CD4-positive, alpha-beta T cell treated with Interleukin-10 for 1 hour (primary cell): ENCODE measurements at regions not wholly inside any gene's neighbourhood (a gene's known extent, or its start where the extent isn't known, plus 50 kb on each side); places are given as distances from the start of the nearest gene placed in this dataset.
A peak's percentile ranks its signal among the peaks of the same experiment; 100 is the strongest.

Experiments
- DNase-seq: peaks from one replicate; pipeline ENCODE4 v3.0.0-alpha.2; 2020

GRCh38 chr10:88113232-88113631 lies 249.8 kb downstream of the PTEN start:
- no peak for DNase-seq

GRCh38 chr10:88113657-88114272 lies 250.3 kb downstream of the PTEN start:
- no peak for DNase-seq

- DNase-seq = peak; percentile 43
Measured at GRCh38 chr10:88114368-88114767, 250.9 kb downstream of the PTEN start.

DNA sequence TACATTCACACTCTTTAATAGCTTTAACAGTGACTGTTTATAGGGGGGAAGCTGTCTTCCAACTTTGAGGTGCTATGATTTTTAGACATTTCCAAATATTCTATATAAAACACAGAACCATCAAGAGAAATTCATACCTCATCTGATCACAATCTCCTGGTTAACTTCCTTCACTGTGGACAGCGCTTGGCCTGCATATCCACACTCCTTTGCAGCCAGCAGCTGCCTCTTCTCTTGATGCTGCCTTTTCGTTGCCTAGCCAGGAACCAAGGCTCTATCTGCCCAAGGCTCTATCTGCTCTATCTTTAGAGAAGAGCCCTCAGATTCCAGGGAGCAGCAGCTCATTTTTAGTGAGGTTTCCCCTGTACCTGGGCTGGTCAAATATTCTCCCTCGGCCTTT lies 252.0 kb downstream of the PTEN start:
- DNase-seq = no peak

- DNase-seq = no peak
Measured at GRCh38 chr10:88115968-88116367, 252.5 kb downstream of the PTEN start.

DNA sequence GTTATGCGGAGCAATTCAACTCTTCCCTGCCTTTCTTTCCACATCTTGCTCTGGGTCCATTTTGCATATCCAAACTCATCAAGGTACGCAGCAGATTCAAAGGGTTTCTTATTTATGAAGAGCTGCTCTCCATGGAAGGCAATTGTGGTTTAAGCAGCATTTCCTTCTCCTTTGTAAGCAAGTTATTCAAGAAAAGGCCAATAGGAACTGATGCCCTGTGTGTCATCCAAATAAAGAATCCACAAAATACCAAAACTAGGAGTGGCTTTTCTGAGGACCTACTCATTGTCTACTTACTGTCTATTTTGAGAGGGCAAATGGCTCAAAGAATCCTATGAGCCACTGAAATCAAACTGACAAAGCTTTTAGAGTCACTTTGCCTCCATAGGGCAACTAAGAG lies 253.1 kb downstream of the PTEN start:
- no peak for DNase-seq

DNA sequence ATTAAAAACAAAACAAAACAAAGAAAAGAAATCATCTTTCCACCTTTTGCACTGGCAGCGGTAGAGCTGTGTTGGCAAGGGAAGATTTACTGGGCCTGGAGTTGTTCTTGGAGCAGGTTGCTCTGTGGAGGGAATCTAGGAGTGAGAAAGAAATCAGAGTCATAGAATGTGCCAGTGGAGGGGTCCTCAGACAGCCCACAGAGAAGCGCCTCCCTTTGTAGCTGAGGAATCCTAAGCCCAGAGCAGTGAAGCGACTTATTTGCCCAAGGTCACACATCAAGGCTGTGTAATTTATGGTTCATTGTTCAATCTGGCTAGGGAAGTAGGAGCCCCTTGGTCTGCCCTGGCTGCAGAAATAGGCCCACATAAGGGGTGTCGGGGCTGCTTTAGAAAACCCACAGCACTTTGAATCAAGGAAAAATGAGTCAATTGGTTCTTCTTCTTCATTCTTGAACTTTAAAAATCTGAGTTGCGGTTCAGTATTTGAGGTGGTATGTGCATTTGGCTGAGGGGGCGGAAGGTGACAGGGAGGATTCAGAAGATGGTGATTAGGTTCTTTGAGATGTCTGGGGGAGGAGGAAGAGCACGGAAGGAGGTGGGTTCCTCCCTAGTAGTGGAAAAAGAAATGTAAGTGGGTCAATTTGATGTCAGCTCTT lies 253.7 kb downstream of the PTEN start:
- no peak for DNase-seq

- peak; percentile 32 for DNase-seq
Measured at GRCh38 chr10:88117869-88118632, 254.6 kb downstream of the PTEN start.

DNA sequence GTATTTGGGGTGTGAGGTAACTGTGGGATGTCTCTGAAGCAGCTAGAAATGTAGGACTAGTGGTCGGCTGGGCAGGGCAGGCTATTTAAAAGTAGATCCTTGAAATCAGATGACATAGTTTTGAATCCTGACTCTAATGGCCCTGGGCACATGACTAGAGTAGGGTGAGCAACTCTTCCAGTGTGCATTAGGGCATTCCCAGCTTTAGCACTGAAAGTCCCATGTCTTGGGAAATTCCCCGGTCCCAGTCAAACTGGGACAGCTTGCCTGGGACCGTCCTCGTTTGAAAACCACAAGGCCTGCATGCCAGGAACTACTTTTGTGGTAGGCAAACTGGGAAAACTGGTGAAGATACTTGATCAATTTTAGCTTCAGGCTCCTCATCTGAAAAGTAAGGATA lies 255.3 kb downstream of the PTEN start:
- no peak for DNase-seq

DNA sequence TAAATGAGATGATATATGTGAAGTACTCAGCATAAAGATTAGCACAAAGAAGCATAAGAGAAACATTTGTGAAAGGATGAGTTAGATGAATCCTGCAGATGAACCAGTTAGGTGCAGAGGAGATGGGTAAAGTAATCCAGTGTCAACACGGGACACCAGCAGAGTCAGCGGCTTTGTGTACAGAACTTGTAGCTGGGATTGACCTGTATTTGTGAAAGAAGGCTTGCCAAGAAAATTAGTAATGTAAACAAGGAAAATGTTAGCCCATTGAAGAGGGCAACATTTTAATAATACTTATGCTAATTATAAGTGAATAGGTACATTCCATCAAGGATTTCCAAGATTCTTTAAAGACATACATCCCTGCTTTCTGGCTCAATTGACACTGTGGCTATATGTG lies 255.7 kb downstream of the PTEN start:
- DNase-seq = no peak

GRCh38 chr10:88120075-88120474 lies 256.6 kb downstream of the PTEN start:
- no peak for DNase-seq

GRCh38 chr10:88120599-88121333 lies 257.3 kb downstream of the PTEN start:
- no peak for DNase-seq

DNA sequence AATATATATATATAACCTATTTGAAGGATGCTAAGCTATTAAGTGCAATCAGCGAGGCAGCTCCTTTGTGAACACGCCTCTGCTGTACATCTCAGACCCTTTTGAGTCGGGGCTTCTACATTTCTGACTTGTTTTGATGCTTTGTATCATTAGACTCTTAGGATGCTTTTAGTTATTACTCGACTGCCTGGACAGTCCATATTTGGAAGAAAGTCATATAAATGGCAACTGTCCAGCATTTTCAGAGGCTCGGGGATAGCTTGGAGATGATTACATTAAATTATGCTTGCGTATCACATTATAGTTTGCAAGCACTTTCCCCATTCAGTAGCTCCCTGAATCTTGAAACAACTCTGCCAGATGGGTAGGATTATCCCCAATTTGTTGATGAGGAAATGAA lies 257.9 kb downstream of the PTEN start:
- DNase-seq = no peak

GRCh38 chr10:88122145-88122544 lies 258.7 kb downstream of the PTEN start:
- no peak for DNase-seq

DNA sequence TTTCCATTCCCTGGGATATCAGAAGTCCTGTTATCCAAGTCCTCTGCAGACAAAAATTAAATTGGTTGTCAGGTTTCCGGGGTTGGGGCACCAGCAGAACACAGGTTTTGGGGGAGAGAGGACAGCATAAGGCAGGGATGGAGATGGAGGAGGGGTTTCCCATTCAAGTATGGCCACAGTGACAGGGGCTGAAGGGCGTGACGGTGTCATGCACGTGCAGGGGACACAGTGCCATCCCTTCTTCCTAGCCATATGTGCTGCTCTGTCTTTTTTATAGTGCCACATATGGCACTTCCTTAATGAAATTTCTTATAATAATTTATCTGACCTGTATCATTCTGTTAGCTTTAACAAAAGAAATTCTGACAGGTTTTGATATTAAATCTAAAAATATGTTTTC lies 259.2 kb downstream of the PTEN start:
- no peak for DNase-seq

GRCh38 chr10:88125766-88126165 lies 262.3 kb downstream of the PTEN start:
- DNase-seq = no peak

DNA sequence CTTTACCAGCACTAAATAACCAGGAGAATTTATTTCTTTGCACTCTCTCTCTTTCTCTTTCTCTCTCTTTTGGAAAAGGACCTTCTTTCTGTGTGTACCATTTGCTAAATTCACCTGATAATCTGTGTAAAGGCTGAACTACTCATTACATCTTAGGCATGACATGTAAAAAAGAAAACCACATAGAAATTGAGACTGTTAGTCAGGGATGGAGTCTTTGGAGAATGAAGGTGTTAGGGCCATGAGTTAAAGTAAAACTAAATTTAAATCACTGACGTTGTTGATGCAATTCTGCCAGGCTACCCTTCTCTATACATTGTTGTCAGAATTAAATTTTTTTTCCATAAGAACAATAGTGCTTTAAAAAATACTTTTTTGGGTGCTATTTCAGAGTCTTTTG lies 263.3 kb downstream of the PTEN start:
- no peak for DNase-seq

- no peak for DNase-seq
Measured at GRCh38 chr10:88127269-88127668, 263.8 kb downstream of the PTEN start.

- DNase-seq = no peak
Measured at GRCh38 chr10:88127766-88128165, 264.3 kb downstream of the PTEN start.

DNA sequence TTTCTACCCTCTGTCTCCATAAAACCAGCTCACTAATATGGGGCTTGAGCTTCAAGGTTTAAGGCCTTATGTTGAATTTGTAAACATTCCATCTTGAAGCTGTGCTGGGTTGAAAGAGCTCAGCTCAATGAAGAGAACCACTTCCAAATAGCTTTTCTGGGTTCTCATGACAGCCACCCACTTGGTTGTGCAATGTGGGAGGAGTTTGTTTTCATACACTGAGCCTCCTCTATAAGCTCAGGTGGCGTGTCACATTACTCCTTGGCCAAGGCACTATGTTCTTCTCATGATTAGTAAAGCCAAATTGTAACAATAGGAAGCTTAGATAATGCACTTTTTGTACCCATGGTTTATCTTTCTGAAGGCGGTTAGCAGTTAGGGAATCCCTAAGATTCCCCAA lies 265.6 kb downstream of the PTEN start:
- no peak for DNase-seq

GRCh38 chr10:88130912-88131311 lies 267.5 kb downstream of the PTEN start:
- DNase-seq = no peak

- DNase-seq = no peak
Measured at GRCh38 chr10:88131511-88132139, 268.2 kb downstream of the PTEN start.

GRCh38 chr10:88136712-88137111 lies 273.3 kb downstream of the PTEN start:
- no peak for DNase-seq
